ENCODE measurements at regions not wholly inside any gene's neighbourhood (a gene's known extent, or its start where the extent isn't known, plus 50 kb on each side); places are given as distances from the start of the nearest gene placed in this dataset.

- no peak for TF ChIP-seq CTCF (IDR thresholded peaks at IDR 0.05)
- no peak for TF ChIP-seq ZFX (IDR thresholded peaks at IDR 0.05; ENCODE audit: borderline replicate concordance)
Measured at GRCh38 chr2:12199491-12200211, 453.2 kb downstream of the LPIN1 start.

GRCh38 chr2:12201369-12201768 lies 454.9 kb downstream of the LPIN1 start:
- H3K27ac ChIP-seq: no peak overlapping the region
- TF ChIP-seq ZFX (IDR thresholded peaks at IDR 0.05; ENCODE audit: borderline replicate concordance) (no peak), CTCF (IDR thresholded peaks at IDR 0.05) (no peak)

More at GRCh38 chr2:12199491-12200211, 453.2 kb downstream of the LPIN1 start:
- no peak overlapping the region for H3K27ac ChIP-seq

- no peak overlapping the region for H3K27ac ChIP-seq
- TF ChIP-seq CTCF (IDR thresholded peaks at IDR 0.05) (no peak), ZFX (IDR thresholded peaks at IDR 0.05; ENCODE audit: borderline replicate concordance) (no peak)
Measured at GRCh38 chr2:12202313-12203075, 456.1 kb downstream of the LPIN1 start.

- H3K27ac ChIP-seq: no peak overlapping the region
Measured at GRCh38 chr2:12203528-12203927, 457.1 kb downstream of the LPIN1 start.

GRCh38 chr2:12205086-12205485 lies 458.7 kb downstream of the LPIN1 start:
- no peak overlapping the region for H3K27ac ChIP-seq
- TF ChIP-seq ZFX (IDR thresholded peaks at IDR 0.05; ENCODE audit: borderline replicate concordance) (no peak), CTCF (IDR thresholded peaks at IDR 0.05) (no peak)

More at GRCh38 chr2:12203528-12203927, 457.1 kb downstream of the LPIN1 start:
- TF ChIP-seq ZFX (IDR thresholded peaks at IDR 0.05; ENCODE audit: borderline replicate concordance) (no peak), CTCF (IDR thresholded peaks at IDR 0.05) (no peak)

- no peak for TF ChIP-seq CTCF (IDR thresholded peaks at IDR 0.05)
- TF ChIP-seq ZFX (IDR thresholded peaks at IDR 0.05; ENCODE audit: borderline replicate concordance): no peak
- H3K27ac ChIP-seq: no peak overlapping the region
Measured at GRCh38 chr2:12207491-12207890, 461.1 kb downstream of the LPIN1 start.

Measured in 22Rv1 (cell line).